ENCODE measurements at regions not wholly inside any gene's neighbourhood (a gene's known extent, or its start where the extent isn't known, plus 50 kb on each side); places are given as distances from the start of the nearest gene placed in this dataset.

DNA sequence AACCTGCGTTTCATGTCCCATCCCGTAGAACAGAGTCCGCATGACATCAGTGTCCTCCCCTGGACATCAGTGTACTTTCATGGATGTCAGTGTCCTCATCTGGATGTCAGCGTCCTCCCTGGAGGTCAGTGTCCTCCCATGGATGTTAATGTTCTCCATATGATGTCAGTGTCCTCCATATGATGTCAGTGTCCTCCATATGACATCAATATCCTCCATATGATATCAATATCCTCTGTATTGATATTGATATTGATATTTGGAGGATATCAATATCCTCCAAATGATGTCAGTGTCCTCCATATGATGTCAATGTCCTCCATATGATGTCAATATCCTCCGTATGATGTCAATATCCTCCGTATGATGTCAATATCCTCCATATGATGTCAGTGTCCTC, 284.9 kb downstream of the AJAP1 start:
- no peak for DNase-seq (ENCODE audit: low read depth in 1 of 2, low spot score in 1 of 2)

DNA sequence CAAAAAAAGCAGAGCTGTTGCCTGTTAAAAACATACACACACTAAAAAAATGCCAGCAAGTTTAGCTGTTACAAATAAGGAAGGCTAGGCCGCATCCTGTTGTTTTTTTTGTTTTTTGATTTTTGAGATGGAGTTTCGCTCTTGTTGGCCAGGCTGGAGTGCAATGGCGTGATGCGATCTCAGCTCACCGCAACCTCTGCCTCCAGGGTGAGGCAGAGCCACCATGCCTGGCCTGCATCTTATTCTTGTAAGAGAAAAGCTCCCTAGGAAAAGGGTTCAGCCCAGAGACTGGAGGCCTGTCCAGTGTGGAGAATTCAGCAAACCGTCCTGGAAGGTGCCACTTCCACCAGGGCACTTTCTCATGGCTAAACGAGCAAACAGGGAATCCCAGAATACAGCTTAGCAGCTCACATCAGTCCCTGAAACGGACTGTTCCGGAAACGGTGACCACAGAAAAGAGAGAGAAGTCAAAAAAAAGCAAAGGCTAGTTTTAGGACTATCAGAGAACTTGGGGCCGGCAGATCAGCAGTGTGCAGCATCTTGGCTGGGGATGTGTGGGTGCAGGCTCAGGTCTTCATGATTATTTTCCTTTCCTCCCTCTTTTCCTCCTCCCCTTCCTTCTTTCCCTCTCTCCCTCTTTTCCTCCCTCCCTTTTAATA, 283.6 kb downstream of the AJAP1 start:
- no peak for DNase-seq (ENCODE audit: low read depth in 1 of 2, low spot score in 1 of 2)

DNA sequence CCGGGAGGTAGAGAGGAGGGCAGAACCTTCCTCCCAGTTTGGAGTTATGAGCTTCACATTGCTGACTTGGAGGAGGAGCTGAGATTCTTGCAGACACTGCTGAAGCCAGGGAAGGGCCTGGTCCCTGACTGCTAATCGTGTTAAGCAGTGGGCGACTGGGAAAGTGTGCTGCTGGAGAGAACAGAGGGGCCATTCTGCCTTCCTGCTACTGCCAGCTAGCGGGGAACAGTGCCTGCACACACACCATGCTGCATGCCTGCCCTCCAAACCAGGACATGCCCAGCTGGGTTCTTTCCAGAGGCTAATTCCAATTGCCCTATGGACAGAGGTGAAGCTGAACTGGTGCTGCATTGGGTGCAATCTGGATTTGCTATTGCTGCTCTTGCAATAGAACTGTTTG, 281.4 kb downstream of the AJAP1 start:
- DNase-seq (ENCODE audit: low read depth in 1 of 2, low spot score in 1 of 2) = no peak

DNA sequence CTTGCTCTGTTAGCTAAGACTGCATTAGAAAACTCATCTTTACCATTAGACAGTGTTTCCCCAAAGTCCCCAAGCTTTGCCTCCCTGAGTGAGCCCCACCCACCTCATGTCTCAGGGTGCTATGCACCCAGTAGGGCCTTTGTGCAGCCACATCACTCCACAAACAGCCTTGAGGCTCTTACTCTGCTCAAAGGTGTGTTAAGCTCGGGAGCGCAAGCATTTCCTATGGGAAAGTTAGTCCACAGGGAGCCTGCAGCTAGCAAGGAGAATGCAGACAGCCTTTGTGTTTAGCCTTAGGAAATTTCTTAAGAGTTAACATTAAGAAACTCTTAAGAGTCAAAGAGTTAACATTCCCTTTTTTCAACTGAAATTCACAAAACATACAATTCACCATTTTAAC, 278.8 kb downstream of the AJAP1 start:
- no peak for DNase-seq (ENCODE audit: low read depth in 1 of 2, low spot score in 1 of 2)

DNA sequence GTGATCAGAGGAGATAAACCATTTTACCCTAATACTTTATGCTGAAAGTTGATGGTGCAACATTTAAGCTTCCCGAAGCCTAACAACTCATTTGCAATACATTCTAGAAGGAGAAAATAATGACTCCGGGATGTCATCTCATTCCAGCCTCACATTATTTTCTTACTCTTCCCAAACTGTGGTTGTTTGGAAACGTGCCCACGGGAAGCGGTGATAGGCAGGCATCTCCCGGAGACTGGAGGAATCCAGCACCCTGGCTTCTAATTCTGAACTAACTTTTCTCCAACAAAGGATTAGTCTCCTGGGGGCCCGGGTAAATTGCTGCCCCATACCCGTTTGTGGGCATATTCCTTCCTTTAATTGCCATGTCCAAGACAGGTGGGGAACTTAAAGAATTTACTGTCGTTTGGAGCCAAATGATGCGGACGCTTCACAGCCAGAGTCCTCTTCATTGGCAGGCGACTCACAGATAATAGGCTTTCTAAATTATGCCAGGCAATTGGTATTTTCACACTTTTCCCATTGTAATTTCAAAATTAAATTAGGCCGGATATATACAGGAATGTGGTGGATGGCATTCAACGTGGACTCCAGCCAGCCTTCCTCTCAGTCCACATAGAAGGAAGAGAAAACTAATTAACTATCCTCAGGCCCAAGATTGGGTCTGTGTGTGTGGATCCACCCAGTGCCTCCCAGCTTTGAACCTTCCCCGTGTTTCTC, 278.1 kb downstream of the AJAP1 start:
- DNase-seq (ENCODE audit: low read depth in 1 of 2, low spot score in 1 of 2) = no peak

DNA sequence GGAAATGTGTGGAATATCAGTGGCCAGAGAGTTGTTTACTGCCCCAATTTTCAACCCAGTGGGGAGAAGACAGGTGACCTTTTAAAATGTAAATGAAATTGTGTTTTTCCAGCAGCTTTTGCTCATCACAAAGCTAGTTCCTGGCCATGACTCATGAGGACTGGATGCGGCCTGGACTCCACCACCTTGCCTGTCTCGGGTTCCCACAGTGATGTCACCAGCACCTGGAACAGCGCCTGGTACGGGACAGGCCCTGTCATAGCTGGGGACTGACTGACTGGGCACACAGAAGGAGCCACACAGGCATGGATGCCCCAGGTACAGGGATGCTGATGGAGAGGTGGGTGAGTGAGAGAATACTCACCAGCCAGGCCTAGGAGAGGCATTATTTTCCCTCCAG, 277.1 kb downstream of the AJAP1 start:
- DNase-seq (ENCODE audit: low read depth in 1 of 2, low spot score in 1 of 2) = no peak

DNA sequence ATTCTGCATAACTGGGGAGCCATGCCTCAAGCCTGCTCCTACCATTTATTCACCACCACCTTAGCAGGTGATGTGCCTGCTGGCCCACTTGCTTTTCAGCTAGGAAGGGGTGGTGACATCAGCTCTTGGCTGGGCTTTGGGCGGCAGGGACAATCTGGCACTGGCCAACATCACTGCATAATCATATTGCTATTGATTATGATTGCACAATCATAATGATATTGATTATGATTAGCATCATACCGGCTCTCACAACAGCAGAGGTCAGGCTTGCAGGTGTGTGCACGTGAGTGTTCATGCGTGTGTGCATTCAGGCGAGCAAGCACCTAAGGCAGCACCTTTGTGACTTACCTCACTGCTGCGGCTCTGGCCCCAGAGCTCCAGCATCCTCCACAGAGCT, 273.8 kb downstream of the AJAP1 start:
- no peak for DNase-seq (ENCODE audit: low read depth in 1 of 2, low spot score in 1 of 2)

DNA sequence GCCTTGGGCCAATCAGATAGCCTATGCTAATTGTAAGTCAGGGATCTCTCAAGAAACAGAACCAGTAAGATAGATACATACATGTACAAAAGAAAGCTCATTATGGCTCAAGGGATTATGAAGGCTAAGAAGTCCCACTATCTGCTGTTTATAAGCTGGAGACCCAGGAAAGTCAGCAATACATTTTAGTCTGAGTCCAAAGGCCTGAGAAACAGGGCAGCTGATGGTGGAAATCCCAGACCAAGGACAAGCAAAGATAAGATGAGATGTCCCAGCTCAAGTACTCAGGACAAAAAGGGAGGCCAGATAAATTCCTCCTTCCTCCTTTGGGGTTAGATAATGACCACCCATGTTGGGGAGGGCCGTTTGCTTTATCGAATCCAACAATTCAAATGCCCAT, 269.9 kb downstream of the AJAP1 start:
- no peak for DNase-seq (ENCODE audit: low read depth in 1 of 2, low spot score in 1 of 2)

DNA sequence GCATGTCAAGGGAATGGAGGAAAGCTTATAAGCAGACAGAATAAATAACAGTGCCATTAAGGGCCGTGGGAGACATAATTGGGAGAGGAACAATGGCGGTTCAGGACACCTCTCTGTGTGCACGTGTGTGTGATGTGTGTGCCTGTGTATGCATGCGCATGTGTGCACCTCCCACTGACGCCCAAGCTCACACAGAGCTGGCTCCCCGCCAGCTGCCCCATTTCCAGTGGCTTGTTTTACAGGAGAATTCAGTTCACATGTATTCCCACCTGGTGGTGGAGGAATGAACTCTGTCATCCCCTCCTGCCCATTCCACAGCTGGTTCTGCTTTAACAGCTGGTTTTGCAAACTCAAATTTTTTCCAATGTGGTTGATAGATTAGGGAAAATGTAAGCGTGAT, 262.2 kb downstream of the AJAP1 start:
- no peak for DNase-seq (ENCODE audit: low read depth in 1 of 2, low spot score in 1 of 2)

DNA sequence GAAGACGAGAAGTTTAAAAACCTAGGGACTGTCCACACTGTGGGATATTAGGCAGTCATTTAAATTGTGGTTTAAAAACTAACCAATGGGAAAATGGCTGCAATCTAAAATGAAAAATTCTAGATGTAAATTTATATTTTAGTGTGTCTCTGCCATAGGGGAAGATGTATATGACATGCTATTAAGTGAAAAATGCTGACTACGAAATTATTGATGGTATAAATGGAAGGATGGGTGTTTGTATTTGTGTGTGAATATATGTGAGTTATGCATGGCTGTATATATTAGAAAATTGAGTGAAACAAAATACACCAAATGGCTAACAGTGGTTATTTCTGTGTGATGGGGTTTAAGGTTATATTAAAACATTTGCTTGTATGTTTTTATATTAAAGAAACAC, 260.7 kb downstream of the AJAP1 start:
- no peak for DNase-seq (ENCODE audit: low read depth in 1 of 2, low spot score in 1 of 2)

DNA sequence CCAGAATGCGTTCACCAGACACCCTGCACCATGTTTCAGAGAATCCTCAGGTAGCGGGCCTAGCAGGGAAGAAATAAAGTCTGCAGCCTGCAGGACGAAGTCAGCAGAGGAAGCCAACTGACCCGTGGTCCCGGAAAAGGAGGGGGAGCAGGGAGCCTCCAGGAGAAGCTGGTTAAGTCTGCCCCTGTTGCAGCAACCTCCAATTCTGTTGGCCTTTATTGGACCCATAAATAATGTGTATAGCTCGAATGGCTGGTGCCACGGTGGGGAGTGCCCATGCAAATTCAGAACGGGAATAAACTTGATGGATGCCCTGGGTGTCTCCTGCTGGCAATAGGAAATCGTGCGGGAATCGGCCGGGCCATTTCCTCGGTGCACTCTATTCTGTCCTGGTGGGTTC, 254.1 kb downstream of the AJAP1 start:
- no peak for DNase-seq (ENCODE audit: low read depth in 1 of 2, low spot score in 1 of 2)

DNA sequence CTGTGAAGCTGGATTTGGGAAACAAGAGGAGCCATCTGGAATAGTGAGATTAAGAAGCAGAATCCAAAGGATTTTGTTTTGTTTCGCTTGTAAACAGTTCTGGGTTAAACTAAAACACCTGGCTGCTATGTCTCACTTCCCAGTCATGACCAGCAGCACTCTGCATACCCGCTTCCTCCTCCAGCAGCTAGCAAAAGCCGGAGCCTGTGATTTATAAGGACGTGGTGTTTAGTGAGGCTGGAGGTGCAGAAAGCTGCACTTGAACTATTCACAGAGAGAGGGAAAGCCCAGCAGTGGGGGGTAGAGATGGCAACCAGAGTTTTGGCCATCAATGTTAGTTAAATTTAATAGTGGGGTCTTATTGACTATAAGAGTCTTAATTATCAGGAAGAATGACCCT, 240.2 kb downstream of the AJAP1 start:
- DNase-seq (ENCODE audit: low read depth in 1 of 2, low spot score in 1 of 2) = no peak

DNA sequence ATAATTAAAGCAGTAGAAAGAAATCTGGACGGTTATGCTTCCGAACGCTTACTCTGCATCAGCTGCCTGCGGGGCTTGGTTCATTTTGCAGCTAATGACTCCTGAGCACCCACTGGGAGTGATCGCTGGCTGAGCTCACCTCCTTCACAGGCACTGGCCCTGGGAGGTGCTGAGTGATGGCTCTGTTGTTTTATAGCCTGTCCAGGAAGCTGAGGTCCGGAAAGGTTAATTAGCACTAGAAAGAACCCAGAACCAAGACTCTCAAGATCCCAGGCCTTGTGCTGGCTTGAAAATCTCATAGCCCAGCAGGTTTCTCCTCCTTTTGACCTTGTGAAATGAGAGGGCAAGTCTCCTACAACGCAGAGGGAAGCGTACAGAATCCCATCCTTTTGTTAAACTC, 226.2 kb downstream of the AJAP1 start:
- DNase-seq (ENCODE audit: low read depth in 1 of 2, low spot score in 1 of 2) = no peak

DNA sequence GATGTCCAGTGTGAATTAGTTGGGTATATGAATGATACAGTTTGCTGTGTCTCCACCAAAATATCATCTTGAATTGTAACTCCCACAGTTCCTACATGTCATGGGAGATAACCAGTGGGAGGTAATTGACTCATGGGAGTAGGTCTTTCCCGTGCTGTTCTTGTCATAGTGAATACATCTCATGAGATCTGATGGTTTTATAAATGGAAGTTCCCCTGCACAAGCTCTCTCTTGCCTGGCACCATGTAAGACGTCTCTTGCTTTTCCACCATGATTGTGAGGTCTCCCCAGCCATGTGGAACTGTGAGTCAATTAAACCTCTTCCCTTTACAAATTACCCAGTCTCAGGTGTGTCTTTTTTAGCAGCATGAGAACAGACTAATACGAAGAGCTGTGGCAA, 223.0 kb downstream of the AJAP1 start:
- no peak for DNase-seq (ENCODE audit: low read depth in 1 of 2, low spot score in 1 of 2)

DNA sequence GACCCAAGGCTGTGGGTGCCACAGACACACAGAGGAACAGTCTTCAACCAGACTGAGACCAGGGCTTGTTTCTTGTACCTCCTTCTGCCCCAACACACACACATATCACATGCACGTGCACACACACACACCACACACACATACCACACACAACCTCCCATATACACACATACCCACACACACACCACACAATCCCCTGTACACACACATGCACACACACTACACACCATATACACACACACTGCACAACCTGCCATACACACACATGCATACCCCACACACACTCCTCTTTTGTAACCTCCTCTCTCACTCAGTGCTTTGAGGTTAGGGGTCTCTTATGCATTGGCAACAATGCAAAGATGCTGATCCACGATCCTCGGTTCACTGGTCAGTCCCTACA, 217.0 kb downstream of the AJAP1 start:
- no peak for DNase-seq (ENCODE audit: low read depth in 1 of 2, low spot score in 1 of 2)

DNA sequence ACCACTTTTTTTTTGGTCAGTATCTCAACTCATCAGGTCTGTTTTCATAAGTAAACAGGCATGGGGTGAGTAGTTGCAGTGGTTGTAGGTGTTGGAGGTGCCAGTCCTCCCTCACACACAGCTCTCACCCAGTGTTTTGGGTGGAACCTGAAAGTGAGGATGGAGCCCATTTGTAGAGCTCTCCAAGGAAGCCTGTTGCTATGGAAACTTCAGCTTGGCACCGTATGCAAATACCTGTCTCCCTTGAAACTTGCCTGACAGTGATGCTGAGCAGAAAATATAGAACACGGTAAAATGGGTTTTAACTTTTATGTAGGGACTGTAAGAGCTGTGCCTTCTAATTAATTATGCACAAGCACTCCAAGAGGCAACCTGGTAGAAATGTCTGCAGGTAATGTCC, 214.1 kb downstream of the AJAP1 start:
- no peak for DNase-seq (ENCODE audit: low read depth in 1 of 2, low spot score in 1 of 2)

DNA sequence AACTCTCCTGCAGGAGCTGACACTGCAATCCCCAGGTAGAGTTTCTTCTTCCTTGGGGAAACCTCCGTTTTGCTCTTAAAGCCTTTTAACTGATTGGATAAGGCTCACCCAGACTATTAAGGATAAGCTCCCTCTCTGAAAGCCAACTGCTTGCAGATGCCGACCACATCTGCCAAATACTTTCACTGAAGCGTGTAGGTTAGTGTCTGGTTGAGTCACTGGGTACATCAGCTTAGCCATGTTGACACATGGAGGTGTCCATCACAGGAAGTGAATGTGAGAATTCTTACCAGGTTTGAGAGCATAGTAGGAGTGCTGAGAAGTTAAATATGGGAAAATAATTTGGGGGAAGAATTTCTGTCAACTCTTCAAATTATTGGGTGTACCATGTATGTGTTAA, 202.0 kb downstream of the AJAP1 start:
- DNase-seq (ENCODE audit: low read depth in 1 of 2, low spot score in 1 of 2) = no peak

DNA sequence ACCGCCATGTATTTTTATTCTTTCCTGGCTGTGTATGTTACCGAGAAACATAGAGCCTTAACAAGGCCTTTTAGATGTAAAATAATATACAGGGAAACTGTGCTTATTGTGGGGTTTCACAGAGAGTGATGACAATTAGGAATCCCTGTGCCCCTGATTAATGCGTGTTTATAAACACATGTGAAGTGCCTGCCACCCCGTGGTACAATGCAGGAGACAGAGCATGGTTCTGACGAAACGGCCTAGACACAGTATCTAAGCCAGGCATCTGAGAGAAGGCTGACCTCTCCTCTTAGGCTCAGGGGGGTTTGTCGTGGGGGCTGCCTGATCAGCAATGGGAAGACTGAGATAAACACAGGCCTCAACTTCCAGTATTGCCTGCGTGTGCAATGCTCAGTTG, 200.0 kb downstream of the AJAP1 start:
- no peak for DNase-seq (ENCODE audit: low read depth in 1 of 2, low spot score in 1 of 2)

DNA sequence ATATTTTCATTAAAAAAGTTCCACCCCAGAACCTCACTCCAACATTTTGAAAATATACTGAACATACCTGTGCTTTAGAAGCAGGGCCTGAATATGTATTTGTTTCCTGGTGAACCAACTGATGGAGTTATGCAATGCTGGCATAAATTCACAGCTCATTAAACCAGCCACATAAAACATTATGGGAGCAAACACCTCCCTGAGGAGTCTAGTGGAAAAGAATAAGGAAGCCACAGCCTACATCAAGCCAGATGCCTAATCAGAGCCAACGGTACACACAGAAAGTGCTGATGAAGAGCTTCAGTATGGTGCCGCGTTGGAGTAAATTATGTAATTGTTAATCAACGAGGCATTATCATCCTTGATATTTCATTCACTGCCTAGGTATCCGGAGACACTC, 199.5 kb downstream of the AJAP1 start:
- DNase-seq (ENCODE audit: low read depth in 1 of 2, low spot score in 1 of 2) = no peak

DNA sequence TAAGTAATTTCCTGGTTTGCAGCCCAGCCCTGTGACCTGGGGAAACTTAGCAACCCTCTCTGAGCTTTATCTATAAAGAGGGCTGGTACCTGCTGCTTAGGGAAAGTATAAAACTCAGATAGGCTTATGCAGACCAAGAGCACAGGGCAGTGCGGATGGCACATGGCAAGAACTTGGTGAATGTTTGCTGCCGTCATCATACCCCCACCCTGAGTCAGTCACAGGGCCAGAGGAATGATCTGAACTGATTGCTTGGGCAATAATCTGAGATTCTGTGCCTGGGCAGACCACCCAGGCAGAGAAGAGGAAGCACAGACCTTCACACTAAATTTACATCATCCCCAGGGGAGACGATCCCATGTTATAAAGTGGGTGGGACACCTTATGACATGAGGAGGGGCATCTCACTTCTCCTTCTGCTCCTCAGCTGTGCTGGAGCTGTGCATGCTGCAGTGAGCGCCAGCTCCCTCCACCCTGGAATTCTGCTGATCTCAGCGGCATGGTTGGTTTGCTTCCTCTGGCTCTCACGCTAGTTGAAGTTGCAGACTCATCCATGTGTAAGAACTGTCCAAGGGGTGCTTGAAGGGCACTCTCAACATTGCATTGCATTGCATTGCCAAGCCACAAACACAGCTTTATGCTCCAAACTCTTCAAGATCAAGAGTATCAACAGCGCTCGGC, 197.1 kb downstream of the AJAP1 start:
- DNase-seq (ENCODE audit: low read depth in 1 of 2, low spot score in 1 of 2) = no peak

DNA sequence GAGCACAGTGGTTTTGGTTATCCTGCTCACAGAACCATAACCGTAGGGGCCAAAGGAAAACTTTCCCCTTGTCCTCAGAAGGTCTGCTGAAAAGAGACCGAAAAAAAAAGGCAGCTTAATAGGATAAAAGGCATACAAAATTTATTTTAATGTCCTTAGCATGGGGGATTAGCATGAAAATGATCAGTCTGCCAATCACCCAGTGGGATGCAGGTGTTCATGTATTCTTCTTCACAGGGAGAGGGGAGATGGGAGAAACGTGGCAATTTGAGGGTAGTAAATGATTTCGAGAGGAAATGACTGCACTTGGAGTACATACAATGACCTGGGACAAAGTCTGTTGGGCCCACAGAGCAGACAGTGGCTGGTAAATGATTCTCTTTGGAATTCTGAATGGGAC, 194.0 kb downstream of the AJAP1 start:
- no peak for DNase-seq (ENCODE audit: low read depth in 1 of 2, low spot score in 1 of 2)

DNA sequence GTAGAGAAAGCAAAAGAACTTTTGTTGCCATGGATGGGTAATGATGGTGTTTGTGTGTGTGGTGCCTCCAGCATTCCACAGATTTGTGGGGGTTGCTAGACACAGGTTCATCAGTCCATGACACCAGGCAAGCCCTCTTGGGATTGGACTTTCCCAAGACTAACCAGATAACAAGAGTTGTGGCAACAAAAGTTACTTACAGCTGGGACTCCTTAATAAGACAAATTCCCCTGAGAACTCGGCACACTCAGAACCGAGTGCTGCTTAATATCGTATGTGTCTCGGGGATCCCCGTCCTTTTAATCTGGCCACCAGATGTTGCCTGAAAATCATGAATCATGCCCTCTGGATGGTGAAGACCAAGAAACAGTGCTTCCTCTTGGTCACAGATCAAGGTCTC, 193.3 kb downstream of the AJAP1 start:
- DNase-seq (ENCODE audit: low read depth in 1 of 2, low spot score in 1 of 2) = no peak
